Testis (tissue), 2 donors: ENCODE measurements at regions not wholly inside any gene's neighbourhood (a gene's known extent, or its start where the extent isn't known, plus 50 kb on each side); places are given as distances from the start of the nearest gene placed in this dataset.

Experiments
- DNase-seq: peaks from one replicate; pipeline ENCODE4 v3.0.0-alpha.2; 2019
- H3K27ac ChIP-seq, 2 donors: fragments of 200-600 bp; sonication (generic); one replicate each; pipeline ENCODE4 v1.5.1; 2019
- H3K27me3 ChIP-seq: fragments of 200-600 bp; sonication (generic); one replicate; pipeline ENCODE4 v1.5.1; 2019
- H3K36me3 ChIP-seq: fragments of 200-600 bp; sonication (generic); one replicate; pipeline ENCODE4 v1.5.1; 2017; ENCODE audit warnings: low read depth; ENCODE audit errors: missing control alignments
- H3K4me1 ChIP-seq: fragments of 200-600 bp; sonication (generic); one replicate; pipeline ENCODE4 v1.5.1; 2019
- H3K4me3 ChIP-seq, 2 donors: fragments of 200-600 bp; sonication (generic); one replicate each; pipeline ENCODE4 v1.5.1; 2017 to 2019
- H3K9me3 ChIP-seq: fragments of 200-600 bp; sonication (generic); one replicate; pipeline ENCODE4 v1.5.1; 2017
- POLR2A ChIP-seq: fragments of 450-650 bp; IDR thresholded peaks from one replicate; pipeline ENCODE4 v1.6.1; 2017; ENCODE audit warnings: antibody characterized with exemption, mild to moderate bottlenecking, moderate library complexity
- WGBS, 2 donors: methylation state at CpG; one replicate each; pipeline ENCODE4 v1.1.5; 2018; 5-methylcytosine and 5-hydroxymethylcytosine counted together
- intact Hi-C: fragments of 100-400 bp; cut with DNase I; formaldehyde crosslinking; loops from one replicate; pipeline ENCODE4 v1.15.1; 2023; ENCODE audit warnings: low total_unique reads
- TF ChIP-seq, protein P1 (sequence below), 3 experiments: fragments of 450-650 bp in 2 of 3; fragments of 200-600 bp in 1 of 3; sonication (generic) in 1 of 3; IDR thresholded peaks; one replicate each; pipeline ENCODE4 v1.5.1; 2016 to 2019; ENCODE audit warnings: antibody characterized with exemption in 3 of 3, mild to moderate bottlenecking in 2 of 3, moderate library complexity in 1 of 3

DNA sequence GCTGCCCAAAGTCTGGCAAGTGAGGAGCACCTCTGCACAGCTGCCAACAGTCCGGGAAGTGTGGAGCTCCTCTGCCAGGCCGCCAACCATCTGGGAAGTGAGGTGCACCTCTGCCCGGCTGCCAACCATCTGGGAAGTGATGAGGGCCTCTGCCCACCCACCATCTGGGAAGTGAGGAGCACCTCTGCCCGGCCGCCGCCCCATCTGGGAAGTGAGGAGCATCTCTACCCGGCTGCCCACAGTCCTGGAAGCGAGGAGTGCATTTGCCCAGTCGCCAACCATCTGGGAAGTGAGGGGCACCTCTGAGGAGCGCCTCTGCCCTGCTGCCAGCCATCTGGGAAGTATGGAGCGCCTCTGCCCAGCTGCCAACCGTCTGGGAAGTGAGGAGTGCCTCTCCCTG lies 893.7 kb downstream of the TYW1 start:
- H3K27ac ChIP-seq = no peak overlapping the region
- 80% methylated on average over 1 of the region's 12 CpGs for WGBS, 2 donors
- no peak for DNase-seq
- H3K4me3 ChIP-seq = no peak overlapping the region
- no peaks in the 10 kb centered on the region for H3K36me3 ChIP-seq
- H3K9me3 ChIP-seq = no peaks in the 10 kb centered on the region
- intact Hi-C loops = no loop called here
- H3K27me3 ChIP-seq = no peaks in the 10 kb centered on the region
- H3K4me1 ChIP-seq = no peaks in the 10 kb centered on the region
- TF ChIP-seq, protein P1, sequence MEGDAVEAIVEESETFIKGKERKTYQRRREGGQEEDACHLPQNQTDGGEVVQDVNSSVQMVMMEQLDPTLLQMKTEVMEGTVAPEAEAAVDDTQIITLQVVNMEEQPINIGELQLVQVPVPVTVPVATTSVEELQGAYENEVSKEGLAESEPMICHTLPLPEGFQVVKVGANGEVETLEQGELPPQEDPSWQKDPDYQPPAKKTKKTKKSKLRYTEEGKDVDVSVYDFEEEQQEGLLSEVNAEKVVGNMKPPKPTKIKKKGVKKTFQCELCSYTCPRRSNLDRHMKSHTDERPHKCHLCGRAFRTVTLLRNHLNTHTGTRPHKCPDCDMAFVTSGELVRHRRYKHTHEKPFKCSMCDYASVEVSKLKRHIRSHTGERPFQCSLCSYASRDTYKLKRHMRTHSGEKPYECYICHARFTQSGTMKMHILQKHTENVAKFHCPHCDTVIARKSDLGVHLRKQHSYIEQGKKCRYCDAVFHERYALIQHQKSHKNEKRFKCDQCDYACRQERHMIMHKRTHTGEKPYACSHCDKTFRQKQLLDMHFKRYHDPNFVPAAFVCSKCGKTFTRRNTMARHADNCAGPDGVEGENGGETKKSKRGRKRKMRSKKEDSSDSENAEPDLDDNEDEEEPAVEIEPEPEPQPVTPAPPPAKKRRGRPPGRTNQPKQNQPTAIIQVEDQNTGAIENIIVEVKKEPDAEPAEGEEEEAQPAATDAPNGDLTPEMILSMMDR (IDR thresholded peaks at IDR 0.05) = no peak
- TF ChIP-seq POLR2A = no peak

DNA sequence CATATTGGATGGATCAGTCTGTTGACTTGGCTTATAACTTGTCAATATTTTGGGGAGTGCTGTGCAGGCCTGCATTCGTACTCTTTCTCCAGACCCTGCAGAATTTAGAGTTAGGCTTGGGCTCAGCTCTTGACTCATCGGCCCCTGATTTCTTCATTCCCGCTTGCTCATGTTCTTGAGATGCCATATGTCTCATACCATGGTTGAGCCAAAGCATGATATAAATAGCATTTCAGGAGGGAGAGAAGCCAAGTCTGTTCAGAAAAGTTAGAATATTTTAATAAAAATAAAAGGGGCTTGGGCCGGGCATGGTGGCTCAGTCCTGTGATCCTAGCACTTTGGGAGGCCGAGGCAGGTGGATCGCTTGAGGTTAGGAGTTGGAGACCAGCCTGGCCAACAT lies 898.1 kb downstream of the TYW1 start:
- TF ChIP-seq POLR2A = no peak
- TF ChIP-seq, protein P1 (IDR thresholded peaks at IDR 0.05) = no peak
- H3K4me3 ChIP-seq = no peak overlapping the region
- intact Hi-C loops = no loop called here

DNA sequence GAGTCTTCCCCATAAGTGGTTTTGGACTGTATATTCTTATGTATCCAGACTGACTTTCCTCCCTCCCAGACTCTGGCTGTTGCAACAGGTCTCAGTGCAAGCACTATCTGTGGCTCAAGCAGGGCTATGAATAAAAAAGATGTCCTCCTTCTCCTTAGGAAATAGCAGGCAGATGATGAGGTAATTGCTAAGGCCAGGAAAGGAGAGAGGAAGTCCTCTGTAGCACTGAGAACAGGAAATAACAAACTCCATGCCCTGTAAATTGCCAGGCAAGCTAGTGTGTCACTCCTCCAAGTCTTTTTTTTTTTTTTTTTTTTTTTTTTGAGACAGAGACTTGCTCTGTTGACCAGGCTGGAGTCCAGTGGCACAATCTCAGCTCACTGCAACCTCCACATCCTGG lies 900.1 kb downstream of the TYW1 start:
- TF ChIP-seq, protein P1 (IDR thresholded peaks at IDR 0.05) = no peak
- TF ChIP-seq POLR2A = no peak
- intact Hi-C loops = no loop called here

More for the DNA sequence above, 898.1 kb downstream of the TYW1 start:
- H3K27me3 ChIP-seq = no peaks in the 10 kb centered on the region
- no peak for DNase-seq
- no peak overlapping the region for H3K27ac ChIP-seq
- H3K4me1 ChIP-seq = no peaks in the 10 kb centered on the region
- no peaks in the 10 kb centered on the region for H3K36me3 ChIP-seq
- no peaks in the 10 kb centered on the region for H3K9me3 ChIP-seq
- 95 to 97% methylated on average over 3 to 6 of the region's 6 CpGs for WGBS, 2 donors

DNA sequence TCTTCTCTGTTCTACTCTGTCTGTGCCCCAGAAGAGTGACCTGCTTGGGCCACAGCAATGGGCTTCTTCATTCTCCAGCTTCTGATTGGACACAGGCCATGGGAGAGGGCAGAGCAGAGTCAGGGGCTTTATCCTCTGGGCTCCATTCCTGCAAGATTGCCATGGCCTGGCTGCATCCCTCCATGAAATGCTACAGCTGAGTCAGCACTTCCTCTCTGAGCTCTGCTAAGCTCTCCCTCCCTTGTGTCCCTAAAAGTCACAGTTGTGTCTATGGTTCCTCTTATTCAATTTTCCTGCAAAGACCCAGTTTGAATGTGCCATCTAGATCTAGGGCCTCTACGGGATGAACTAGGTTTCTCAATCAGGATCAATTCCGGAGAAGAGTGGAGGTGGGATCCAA lies 903.8 kb downstream of the TYW1 start:
- no peaks in the 10 kb centered on the region for H3K27me3 ChIP-seq
- no peak for TF ChIP-seq POLR2A
- TF ChIP-seq, protein P1 (IDR thresholded peaks at IDR 0.05) = no peak
- H3K4me3 ChIP-seq = no peak overlapping the region
- H3K9me3 ChIP-seq = no peaks in the 10 kb centered on the region
- no peak overlapping the region for H3K27ac ChIP-seq
- DNase-seq = no peak
- no peaks in the 10 kb centered on the region for H3K4me1 ChIP-seq
- H3K36me3 ChIP-seq = no peaks in the 10 kb centered on the region
- intact Hi-C loops = no loop called here
- 87 to 100% methylated on average over 2 of the region's 2 CpGs for WGBS, 2 donors

More for the DNA sequence above, 900.1 kb downstream of the TYW1 start:
- H3K4me1 ChIP-seq = no peaks in the 10 kb centered on the region
- no peaks in the 10 kb centered on the region for H3K9me3 ChIP-seq
- DNase-seq = no peak
- H3K4me3 ChIP-seq = no peak overlapping the region
- no peaks in the 10 kb centered on the region for H3K36me3 ChIP-seq
- no peaks in the 10 kb centered on the region for H3K27me3 ChIP-seq
- H3K27ac ChIP-seq = no peak overlapping the region

DNA sequence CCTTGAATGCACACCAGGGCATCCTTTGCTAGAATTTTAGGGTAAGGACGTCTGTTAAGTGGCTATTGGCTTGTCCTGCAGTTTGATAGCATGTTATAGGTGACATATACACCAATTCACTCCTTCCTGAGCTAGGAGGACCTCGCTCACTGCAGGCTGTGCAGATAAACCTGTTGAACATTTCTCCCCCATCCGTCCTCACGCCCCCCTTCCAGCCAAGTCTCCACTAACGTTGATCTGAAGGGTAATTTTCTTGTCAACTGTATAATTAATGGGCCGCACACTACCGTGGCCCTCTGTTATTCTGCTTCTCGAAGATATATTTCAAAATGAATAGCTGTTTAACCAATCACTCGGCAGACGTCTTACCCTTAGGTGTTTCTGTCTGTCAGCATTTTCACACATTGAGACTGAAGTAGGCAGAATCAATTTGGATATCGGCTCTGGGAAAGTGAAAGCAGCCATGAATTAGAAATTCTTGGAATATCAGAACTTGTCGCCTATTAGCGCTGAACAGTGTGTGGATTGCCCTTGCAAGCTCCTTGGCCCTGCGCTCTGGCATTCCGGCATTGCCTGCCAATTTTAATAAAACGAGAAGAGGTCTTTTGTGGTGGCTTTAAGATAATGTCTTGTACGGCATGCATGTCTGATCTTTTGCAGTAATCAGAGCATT lies 905.3 kb downstream of the TYW1 start:
- Histone ChIP-seq H3K4me3 (peak overlapping the region in 1 of 2 donors; percentile 21), H3K36me3 (no peaks in the 10 kb centered on the region), H3K27me3 (no peaks in the 10 kb centered on the region), H3K27ac (no peak overlapping the region), H3K4me1 (no peaks in the 10 kb centered on the region), H3K9me3 (no peaks in the 10 kb centered on the region)
- TF ChIP-seq, protein P1 (IDR thresholded peaks at IDR 0.05) = no peak
- TF ChIP-seq POLR2A = no peak
- intact Hi-C loops = no loop called here
- 48 to 50% methylated on average over 17 of the region's 17 CpGs for WGBS, 2 donors
- no peak for DNase-seq
